Nephron (organoid): ENCODE measurements at regions not wholly inside any gene's neighbourhood (a gene's known extent, or its start where the extent isn't known, plus 50 kb on each side); places are given as distances from the start of the nearest gene placed in this dataset.

Experiments used
- H3K27ac Mint-ChIP-seq, 3 experiments: 2 replicates each; pipeline ENCODE4 v1.8.0; 2020; ENCODE audit warnings: mixed read lengths in 3 of 3, mild to moderate bottlenecking in 2 of 3, moderate library complexity in 1 of 3
- H3K27me3 Mint-ChIP-seq: 2 replicates; pipeline ENCODE4 v1.8.0; 2021; ENCODE audit warnings: low read depth, mild to moderate bottlenecking, moderate library complexity, mixed read lengths
- H3K36me3 Mint-ChIP-seq: 2 replicates; pipeline ENCODE4 v1.8.0; 2020; ENCODE audit warnings: low read depth, mixed read lengths
- H3K4me1 Mint-ChIP-seq: 2 replicates; pipeline ENCODE4 v1.8.0; 2020; ENCODE audit warnings: mixed read lengths
- H3K4me3 Mint-ChIP-seq, 3 experiments: 2 replicates each; pipeline ENCODE4 v1.8.0; 2020; ENCODE audit warnings: mild to moderate bottlenecking in 3 of 3, mixed read lengths in 3 of 3, moderate library complexity in 2 of 3
- H3K9me3 Mint-ChIP-seq: 2 replicates; pipeline ENCODE4 v1.8.0; 2020; ENCODE audit warnings: mixed read lengths
- CTCF ChIP-seq, 3 experiments: fragments of 200-600 bp; sonication (generic); IDR thresholded peaks; one replicate each; pipeline ENCODE4 v1.5.0; 2021; ENCODE audit warnings: antibody characterized with exemption in 3 of 3; ENCODE audit not compliant: unreplicated experiment in 3 of 3

- no peak overlapping the region for H3K4me3 Mint-ChIP-seq
- H3K36me3 Mint-ChIP-seq, result no peaks in the 10 kb centered on the region
- no peaks in the 10 kb centered on the region for H3K9me3 Mint-ChIP-seq
- TF ChIP-seq CTCF (IDR thresholded peaks at IDR 0.05; ENCODE audit: unreplicated experiment in 3 of 3), result no peak
- no peaks in the 10 kb centered on the region for H3K4me1 Mint-ChIP-seq
- peaks cover 23% of the 10 kb centered on the region for H3K27me3 Mint-ChIP-seq
- H3K27ac Mint-ChIP-seq, result no peak overlapping the region
Measured at GRCh38 chr12:108455706-108456105, 59.4 kb upstream of the FICD start.

GRCh38 chr12:108454539-108455139, 60.4 kb upstream of the FICD start:
- Mint-ChIP-seq H3K27me3 (peaks cover 21% of the 10 kb centered on the region), H3K9me3 (no peaks in the 10 kb centered on the region), H3K36me3 (no peaks in the 10 kb centered on the region), H3K4me3 (no peak overlapping the region), H3K4me1 (no peaks in the 10 kb centered on the region), H3K27ac (no peak overlapping the region)
- no peak for TF ChIP-seq CTCF (IDR thresholded peaks at IDR 0.05; ENCODE audit: unreplicated experiment in 3 of 3)

GRCh38 chr12:108449478-108449877, 65.6 kb upstream of the FICD start:
- H3K4me3 Mint-ChIP-seq, result no peak overlapping the region
- no peaks in the 10 kb centered on the region for H3K9me3 Mint-ChIP-seq
- H3K36me3 Mint-ChIP-seq, result no peaks in the 10 kb centered on the region
- peaks cover 26% of the 10 kb centered on the region for H3K4me1 Mint-ChIP-seq
- no peak for TF ChIP-seq CTCF (IDR thresholded peaks at IDR 0.05; ENCODE audit: unreplicated experiment in 3 of 3)
- peaks cover 6% of the 10 kb centered on the region for H3K27me3 Mint-ChIP-seq
- peak overlapping the region in 1 of 3 experiments; percentile 38 for H3K27ac Mint-ChIP-seq

- Mint-ChIP-seq H3K27ac (peak overlapping the region in 2 of 3 experiments; percentile 76 to 77), H3K4me3 (no peak overlapping the region), H3K36me3 (no peaks in the 10 kb centered on the region), H3K27me3 (peaks cover 6% of the 10 kb centered on the region), H3K9me3 (no peaks in the 10 kb centered on the region), H3K4me1 (peaks cover 26% of the 10 kb centered on the region)
- TF ChIP-seq CTCF (IDR thresholded peaks at IDR 0.05; ENCODE audit: unreplicated experiment in 3 of 3), result no peak
Measured at GRCh38 chr12:108448246-108448645, 66.8 kb upstream of the FICD start.

GRCh38 chr12:108447168-108447832, 67.8 kb upstream of the FICD start:
- Mint-ChIP-seq H3K27me3 (peaks cover 4% of the 10 kb centered on the region), H3K4me1 (peaks cover 28% of the 10 kb centered on the region), H3K9me3 (no peaks in the 10 kb centered on the region), H3K36me3 (no peaks in the 10 kb centered on the region), H3K27ac (peak overlapping the region; percentile 76 to 80 (median 77)), H3K4me3 (no peak overlapping the region)
- no peak for TF ChIP-seq CTCF (IDR thresholded peaks at IDR 0.05; ENCODE audit: unreplicated experiment in 3 of 3)

- Mint-ChIP-seq H3K36me3 (no peaks in the 10 kb centered on the region), H3K4me1 (peaks cover 33% of the 10 kb centered on the region), H3K4me3 (peak overlapping the region in 2 of 3 experiments; percentile 19 to 29), H3K9me3 (no peaks in the 10 kb centered on the region), H3K27ac (peak overlapping the region; percentile 76 to 80 (median 77)), H3K27me3 (no peaks in the 10 kb centered on the region)
- TF ChIP-seq CTCF (IDR thresholded peaks at IDR 0.05; ENCODE audit: unreplicated experiment in 3 of 3), result no peak
Measured at GRCh38 chr12:108446766-108447165, 68.3 kb upstream of the FICD start.
